RWPE2 (cell line): ENCODE measurements at regions not wholly inside any gene's neighbourhood (a gene's known extent, or its start where the extent isn't known, plus 50 kb on each side); places are given as distances from the start of the nearest gene placed in this dataset.

Experiments used
- ATAC-seq: fragments of 200-7000 bp; cut with Tn5 transposase; 3 replicates; pipeline ENCODE4 v1.9.1; 2021; ENCODE audit warnings: low read depth
- DNase-seq: peaks from one replicate; pipeline ENCODE4 v3.0.0-alpha.2; 2020; ENCODE audit warnings: low spot score
- H3K27ac ChIP-seq: fragments of 450-650 bp; 2 replicates; pipeline ENCODE4 v1.5.1; 2017; ENCODE audit warnings: mild to moderate bottlenecking; ENCODE audit not compliant: poor library complexity, severe bottlenecking
- H3K27me3 ChIP-seq: fragments of 250-450 bp; sonication (Bioruptor Pico); 2 replicates; pipeline ENCODE4 v1.5.1; 2021; ENCODE audit warnings: mild to moderate bottlenecking, moderate library complexity; ENCODE audit not compliant: insufficient read depth, poor library complexity, severe bottlenecking
- H3K36me3 ChIP-seq: fragments of 250-450 bp; sonication (Bioruptor Pico); 2 replicates; pipeline ENCODE4 v1.5.1; 2020; ENCODE audit warnings: low read depth, mild to moderate bottlenecking, moderate library complexity
- H3K4me1 ChIP-seq: fragments of 250-450 bp; sonication (Bioruptor Pico); 2 replicates; pipeline ENCODE4 v1.5.1; 2021; ENCODE audit warnings: mild to moderate bottlenecking, moderate library complexity; ENCODE audit not compliant: insufficient read depth, poor library complexity, severe bottlenecking
- H3K4me3 ChIP-seq: fragments of 250-450 bp; sonication (Bioruptor Pico); 2 replicates; pipeline ENCODE4 v1.5.1; 2021; ENCODE audit warnings: mild to moderate bottlenecking, moderate library complexity; ENCODE audit not compliant: severe bottlenecking
- H3K9me3 ChIP-seq: fragments of 250-450 bp; sonication (Bioruptor Pico); 2 replicates; pipeline ENCODE4 v1.5.1; 2021; ENCODE audit warnings: mild to moderate bottlenecking, moderate library complexity; ENCODE audit not compliant: severe bottlenecking
- CTCF ChIP-seq: fragments of 450-650 bp; IDR thresholded peaks from one replicate; pipeline ENCODE4 v1.5.1; 2017; ENCODE audit warnings: mild to moderate bottlenecking, moderate library complexity; ENCODE audit not compliant: poor library complexity, severe bottlenecking

GRCh38 chrX:79079477-79079876, 65.0 kb upstream of the GPR174 start:
- H3K27me3 ChIP-seq = no peaks in the 10 kb centered on the region
- no peak for TF ChIP-seq CTCF

GRCh38 chrX:79080141-79080540, 64.3 kb upstream of the GPR174 start:
- DNase-seq = no peak

More at GRCh38 chrX:79079477-79079876, 65.0 kb upstream of the GPR174 start:
- no peak overlapping the region for H3K4me3 ChIP-seq
- H3K4me1 ChIP-seq = no peaks in the 10 kb centered on the region
- H3K27ac ChIP-seq = no peak overlapping the region
- H3K36me3 ChIP-seq = no peaks in the 10 kb centered on the region
- ATAC-seq (no peak), DNase-seq (no peak)
- no peaks in the 10 kb centered on the region for H3K9me3 ChIP-seq

GRCh38 chrX:79081895-79082512, 62.5 kb upstream of the GPR174 start:
- H3K27me3 ChIP-seq = no peaks in the 10 kb centered on the region
- ATAC-seq = no peak
- H3K27ac ChIP-seq = no peak overlapping the region
- no peaks in the 10 kb centered on the region for H3K9me3 ChIP-seq
- no peak for DNase-seq
- no peaks in the 10 kb centered on the region for H3K36me3 ChIP-seq
- no peaks in the 10 kb centered on the region for H3K4me1 ChIP-seq
- peak; percentile 46 for TF ChIP-seq CTCF
- H3K4me3 ChIP-seq = no peak overlapping the region

More at GRCh38 chrX:79080141-79080540, 64.3 kb upstream of the GPR174 start:
- Histone ChIP-seq H3K36me3 (no peaks in the 10 kb centered on the region), H3K27me3 (no peaks in the 10 kb centered on the region), H3K4me1 (no peaks in the 10 kb centered on the region), H3K27ac (no peak overlapping the region), H3K9me3 (no peaks in the 10 kb centered on the region), H3K4me3 (no peak overlapping the region)
- TF ChIP-seq CTCF = no peak
- ATAC-seq = no peak

GRCh38 chrX:79082899-79083298, 61.6 kb upstream of the GPR174 start:
- ATAC-seq (no peak), DNase-seq (no peak)
- TF ChIP-seq CTCF = no peak
- Histone ChIP-seq H3K9me3 (no peaks in the 10 kb centered on the region), H3K27ac (no peak overlapping the region), H3K36me3 (no peaks in the 10 kb centered on the region), H3K4me1 (no peaks in the 10 kb centered on the region), H3K4me3 (no peak overlapping the region), H3K27me3 (no peaks in the 10 kb centered on the region)

GRCh38 chrX:79084923-79085322, 59.6 kb upstream of the GPR174 start:
- no peak overlapping the region for H3K4me3 ChIP-seq
- DNase-seq = no peak
- no peak for TF ChIP-seq CTCF
- no peaks in the 10 kb centered on the region for H3K36me3 ChIP-seq
- no peaks in the 10 kb centered on the region for H3K9me3 ChIP-seq
- no peaks in the 10 kb centered on the region for H3K27me3 ChIP-seq
- no peak for ATAC-seq
- no peaks in the 10 kb centered on the region for H3K4me1 ChIP-seq
- no peak overlapping the region for H3K27ac ChIP-seq
